HG03066 (cell line): ENCODE measurements at regions not wholly inside any gene's neighbourhood (a gene's known extent, or its start where the extent isn't known, plus 50 kb on each side); places are given as distances from the start of the nearest gene placed in this dataset.
"Not testable (repeated sequence)": the region's sequence is repeated elsewhere in the genome, so short reads cannot be mapped to it uniquely, and the experiment has no call there.

Experiments
- ATAC-seq: cut with Tn5 transposase; IDR thresholded peaks from one replicate; pipeline ENCODE4 v1.9.1; 2021; ENCODE audit warnings: low read depth; ENCODE audit not compliant: unreplicated experiment

- no peak for ATAC-seq
Measured at GRCh38 chr10:8128511-8128910, 74.0 kb downstream of the GATA3 start.

DNA sequence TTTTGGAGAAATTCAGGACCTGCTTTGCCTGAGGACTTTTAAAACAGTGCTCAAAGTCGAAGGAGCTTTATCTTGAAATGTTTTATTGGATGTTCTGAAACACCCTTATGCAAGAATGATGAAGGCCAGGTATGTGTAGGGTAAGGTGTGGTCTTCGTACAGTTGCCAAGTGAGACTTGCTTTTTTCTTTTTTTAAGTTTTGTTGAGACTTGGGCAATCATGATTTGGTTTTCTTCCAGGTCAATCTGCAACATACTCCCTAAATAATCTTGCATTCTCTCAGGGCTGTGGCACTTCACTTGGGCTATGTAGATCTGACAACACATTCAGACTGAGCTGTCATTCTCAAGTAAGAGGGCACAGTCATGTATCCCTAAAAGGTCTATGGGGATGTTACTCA is 75.0 kb downstream of the GATA3 start:
- no peak for ATAC-seq

DNA sequence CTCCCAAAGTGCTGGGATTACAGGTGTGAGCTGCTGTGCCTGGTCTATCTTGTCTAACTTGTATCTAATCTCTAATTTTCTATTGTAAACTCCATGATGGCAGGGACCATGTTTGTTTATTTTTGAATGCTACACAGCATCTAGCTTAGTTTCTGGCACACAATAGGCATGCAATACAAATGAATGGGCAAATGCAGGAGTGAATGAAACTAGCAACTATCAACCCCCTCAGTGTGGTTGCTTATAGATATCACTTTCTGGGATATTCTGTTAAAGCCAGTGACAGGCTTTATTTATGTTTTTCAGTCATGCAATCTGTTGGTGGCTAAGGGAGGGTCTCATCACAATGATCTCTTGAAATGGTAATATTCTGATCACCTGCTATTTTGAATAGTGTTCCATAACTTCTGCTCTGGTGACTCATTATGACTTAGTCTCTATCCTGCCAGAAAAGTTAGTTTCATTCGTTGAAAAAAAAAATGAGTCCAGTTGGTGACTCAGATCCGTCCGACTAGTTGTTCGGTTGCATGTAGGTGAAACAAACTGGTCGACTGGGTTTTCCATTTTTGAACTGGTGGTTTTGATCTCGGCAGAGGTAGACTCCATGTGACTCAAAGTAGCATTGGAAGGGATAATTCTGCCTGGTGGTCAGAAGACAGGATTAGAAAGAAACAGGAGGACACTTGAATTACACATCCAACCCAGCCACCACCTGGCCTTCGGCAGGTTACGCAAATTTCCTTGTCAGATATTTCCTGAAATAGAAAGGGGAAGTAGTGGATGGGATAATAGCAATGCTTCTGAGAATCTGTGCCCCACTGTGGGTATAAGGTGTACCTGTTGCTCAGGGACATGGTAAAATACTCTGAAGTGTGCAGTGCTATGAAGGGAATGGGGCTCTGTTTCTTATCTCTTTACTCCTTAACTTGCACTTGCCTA is 76.8 kb downstream of the GATA3 start:
- ATAC-seq, result peak; percentile 55

DNA sequence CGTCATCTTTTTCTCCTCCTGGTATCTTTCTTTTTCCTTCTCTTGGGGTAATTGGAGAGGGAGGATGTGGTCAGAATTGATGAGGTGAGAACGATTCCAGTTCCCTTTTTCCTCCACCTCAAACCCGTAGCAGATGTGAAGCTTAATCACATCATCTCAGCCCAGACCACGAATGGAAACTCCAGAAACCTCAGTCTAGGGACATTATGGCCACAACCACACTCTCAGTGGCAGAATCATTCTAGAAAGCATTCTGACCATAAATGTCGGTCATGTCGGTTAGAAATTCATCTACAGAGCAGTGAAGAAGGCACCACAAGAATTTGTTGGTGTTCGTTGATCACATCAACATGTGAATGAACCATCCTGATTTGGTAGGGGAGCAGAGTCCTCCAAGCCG is 78.7 kb downstream of the GATA3 start:
- ATAC-seq, result peak; percentile 44

GRCh38 chr10:8136736-8137135 is 82.2 kb downstream of the GATA3 start:
- no peak for ATAC-seq

GRCh38 chr10:8137272-8137681 is 82.8 kb downstream of the GATA3 start:
- ATAC-seq, result no peak

- ATAC-seq, result no peak
Measured at GRCh38 chr10:8137726-8138125, 83.2 kb downstream of the GATA3 start.

GRCh38 chr10:8138471-8138870 is 84.0 kb downstream of the GATA3 start:
- ATAC-seq, result no peak

DNA sequence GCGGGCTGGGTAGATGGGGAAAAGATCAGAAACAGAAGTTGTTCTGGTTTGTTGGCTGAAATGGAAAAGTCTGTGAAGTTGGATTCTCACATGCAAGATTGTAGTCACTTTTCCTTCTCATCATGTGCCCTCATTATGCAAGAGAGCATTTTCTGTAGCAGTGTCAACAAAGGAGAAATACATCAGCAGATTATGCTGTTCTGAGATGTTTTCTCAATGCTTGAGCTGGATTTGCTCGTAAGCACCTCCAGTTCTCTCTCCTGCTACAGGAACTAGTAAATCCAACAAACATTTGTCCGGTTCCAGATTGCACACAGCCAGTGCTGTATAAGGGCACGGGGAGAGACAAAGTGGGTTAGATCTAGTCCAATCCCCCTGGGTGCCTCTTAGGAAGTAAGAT is 90.0 kb downstream of the GATA3 start:
- ATAC-seq, result no peak

GRCh38 chr10:8146650-8147049 is 92.2 kb downstream of the GATA3 start:
- ATAC-seq, result no peak

GRCh38 chr10:8149991-8150390 is 95.5 kb downstream of the GATA3 start:
- no peak for ATAC-seq

- no peak for ATAC-seq
Measured at GRCh38 chr10:8150401-8150905, 96.0 kb downstream of the GATA3 start.

DNA sequence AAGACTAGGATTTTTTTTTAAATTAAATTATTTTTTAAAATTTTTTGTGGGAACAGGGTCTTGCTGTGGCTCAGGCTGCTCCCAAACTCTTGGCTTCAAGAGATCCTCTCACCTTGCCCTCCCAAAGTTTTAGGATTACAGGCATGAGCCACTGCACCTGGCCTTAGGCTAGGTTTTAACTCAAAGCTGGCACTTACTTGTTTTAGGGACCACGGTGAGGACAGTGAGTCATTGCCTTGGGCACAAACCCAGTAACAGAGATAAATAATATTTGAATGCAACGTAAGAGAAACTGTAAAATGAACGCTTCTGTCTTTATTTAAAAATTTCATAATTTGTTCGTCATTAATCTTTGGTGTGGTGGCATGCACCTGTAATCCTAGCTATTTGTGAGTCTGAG is 96.6 kb downstream of the GATA3 start:
- ATAC-seq, result no peak

- ATAC-seq, result no peak
Measured at GRCh38 chr10:8156918-8157317, 102.4 kb downstream of the GATA3 start.

GRCh38 chr10:8158193-8159071 is 103.9 kb downstream of the GATA3 start:
- ATAC-seq, result no peak

DNA sequence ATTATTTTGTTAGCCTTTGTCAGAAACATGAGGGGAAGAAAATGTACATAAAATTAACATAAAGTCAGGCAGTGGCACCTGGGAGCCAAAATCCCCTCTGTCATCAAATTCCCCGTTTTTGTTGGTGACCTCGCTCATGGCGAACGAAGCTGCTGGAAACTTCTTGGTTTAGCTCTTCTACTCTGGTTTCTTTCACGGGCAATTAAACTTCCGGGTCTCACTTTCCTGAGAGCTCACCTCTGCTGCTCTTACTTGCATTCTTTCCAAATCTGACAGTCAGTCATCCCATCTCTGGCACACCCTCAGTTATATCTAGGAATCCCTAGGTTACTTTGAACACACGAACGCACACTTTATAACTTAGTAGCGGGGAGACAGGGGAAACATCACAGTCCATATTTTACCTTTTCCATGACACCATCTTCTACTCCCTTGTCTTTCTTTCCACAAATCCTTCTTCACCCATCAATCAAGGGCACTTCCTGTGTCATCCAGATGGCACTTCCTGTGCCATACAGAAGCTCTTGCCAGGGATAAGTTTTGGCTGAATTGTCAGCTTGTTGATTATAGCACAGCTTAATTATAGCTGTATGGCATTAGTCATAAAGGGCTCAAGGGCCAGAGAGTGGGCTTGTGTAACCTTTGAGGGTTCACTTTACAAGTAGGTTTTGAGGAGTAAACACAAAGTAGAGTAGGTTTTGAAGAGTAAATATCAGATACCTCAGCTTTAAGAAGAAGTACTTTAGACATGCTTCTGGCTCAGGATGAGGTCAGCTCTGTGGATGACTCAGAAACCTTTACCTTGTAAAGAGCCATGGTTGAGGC is 105.1 kb downstream of the GATA3 start:
- ATAC-seq, result no peak

DNA sequence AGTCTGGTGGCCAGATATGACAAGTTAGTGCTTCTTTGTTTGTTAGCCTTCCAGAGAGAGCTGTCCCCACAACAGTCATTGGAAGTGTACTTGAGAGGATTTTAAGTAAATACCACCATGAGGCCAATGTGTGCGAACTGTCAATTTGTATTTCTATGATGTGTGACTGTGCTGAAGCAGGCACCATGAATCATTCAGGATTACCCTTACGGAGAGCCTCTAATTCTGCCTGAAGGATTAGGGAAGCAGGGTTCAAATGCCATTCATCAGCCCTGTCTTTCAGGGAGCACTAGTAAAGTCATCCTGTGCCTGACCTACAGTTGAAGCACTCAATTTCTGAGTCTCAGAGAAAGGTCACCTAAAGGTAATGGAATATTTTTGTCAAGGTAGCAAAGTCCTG is 109.3 kb downstream of the GATA3 start:
- ATAC-seq, result no peak

DNA sequence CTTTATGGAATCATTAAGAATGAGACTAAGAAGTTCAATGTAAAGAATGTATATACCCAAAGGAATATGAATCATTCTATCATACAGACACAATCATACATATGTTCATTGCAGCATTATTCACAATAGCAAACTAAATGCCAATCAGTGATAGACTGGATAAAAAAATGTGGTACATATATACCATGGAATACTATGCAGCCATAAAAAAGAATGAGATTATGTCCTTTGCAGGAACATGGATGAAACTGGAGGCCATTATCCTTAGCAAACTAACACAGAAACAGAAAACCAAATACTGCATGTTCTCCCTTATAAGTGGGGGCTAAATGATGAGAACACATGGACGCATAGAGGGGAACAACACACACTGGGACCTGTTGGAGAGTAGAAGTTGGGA is 110.2 kb downstream of the GATA3 start:
- ATAC-seq, result not testable (repeated sequence)

DNA sequence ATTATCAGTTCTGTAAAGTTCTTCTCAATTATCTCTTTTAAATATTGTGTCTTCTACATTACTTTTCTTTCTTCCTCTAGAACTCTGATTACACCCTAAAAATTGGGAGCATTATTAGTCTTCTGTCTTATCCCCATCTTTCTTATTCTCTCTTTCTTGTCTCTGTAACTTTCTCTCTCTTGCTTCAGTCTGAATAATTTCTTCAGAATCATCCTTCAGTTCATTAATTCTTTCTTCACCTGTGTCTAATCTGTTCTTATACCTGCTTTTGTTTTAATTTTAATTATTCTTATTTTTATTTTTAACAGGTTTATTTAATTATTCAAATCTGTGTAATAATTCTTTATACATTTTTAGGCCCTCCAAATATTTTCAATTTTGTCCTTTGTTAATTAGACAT is 114.3 kb downstream of the GATA3 start:
- ATAC-seq, result no peak

DNA sequence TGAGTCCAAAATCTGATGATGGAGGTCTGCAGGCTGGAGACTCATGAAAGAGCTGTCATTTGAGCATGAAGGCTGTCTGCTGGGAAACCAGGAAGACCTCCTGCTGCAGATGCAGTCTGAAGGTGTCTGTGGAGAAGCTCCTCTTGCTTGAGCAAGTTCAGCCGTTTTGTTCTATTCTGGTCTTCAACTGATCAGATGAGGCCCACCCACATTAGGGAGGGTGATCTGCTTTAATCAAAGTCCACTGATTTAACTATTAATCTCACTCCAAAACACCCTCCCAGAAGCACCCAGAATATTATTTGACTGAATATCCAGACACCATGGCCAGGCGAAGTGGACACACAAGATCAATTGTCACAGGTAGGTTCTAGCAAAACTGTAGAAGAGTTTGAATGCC is 116.5 kb downstream of the GATA3 start:
- no peak for ATAC-seq
